GM10248 (cell line): ENCODE measurements at regions not wholly inside any gene's neighbourhood (a gene's known extent, or its start where the extent isn't known, plus 50 kb on each side); places are given as distances from the start of the nearest gene placed in this dataset.

ENCODE experiments used
- CTCF ChIA-PET: fragments of 300-600 bp; sonication (Branson Sonifier 250); formaldehyde crosslinking; extraction: SDS; loops from one replicate; lab custom pipeline; 2021; ENCODE audit warnings: antibody characterized with exemption; lab: Yijun Ruan, JAX
- POLR2A ChIA-PET: fragments of 350-650 bp; sonication (Branson Sonifier 250); formaldehyde crosslinking; extraction: SDS; loops from one replicate; lab custom pipeline; 2020; ENCODE audit warnings: antibody characterized with exemption; lab: Yijun Ruan, JAX
- DNase-seq: peaks from one replicate; pipeline ENCODE4 v3.0.0; 2012; ENCODE audit errors: extremely low spot score
- CTCF ChIP-seq: IDR thresholded peaks from 2 replicates; pipeline ENCODE4 v1.5.1; 2012; ENCODE audit warnings: mild to moderate bottlenecking, low read depth; ENCODE audit errors: extremely low read depth, missing control alignments, control extremely low read depth

GRCh38 chr18:8893628-8894231 lies 188.4 kb downstream of the MTCL1 start:
- ChIA-PET CTCF (no interaction called here), POLR2A (no interaction called here)
- no peak for DNase-seq
- no peak for TF ChIP-seq CTCF

GRCh38 chr18:8894823-8895222 lies 189.5 kb downstream of the MTCL1 start:
- no peak for DNase-seq
- ChIA-PET POLR2A (no interaction called here), CTCF (no interaction called here)
- TF ChIP-seq CTCF = no peak

- ChIA-PET CTCF (no interaction called here), POLR2A (no interaction called here)
- no peak for DNase-seq
- no peak for TF ChIP-seq CTCF
Measured at GRCh38 chr18:8895341-8895740, 190.0 kb downstream of the MTCL1 start.

GRCh38 chr18:8895987-8896619 lies 190.7 kb downstream of the MTCL1 start:
- CTCF ChIA-PET = no interaction called here
- POLR2A ChIA-PET = no interaction called here
- no peak for TF ChIP-seq CTCF
- DNase-seq = no peak

- DNase-seq = no peak
- ChIA-PET POLR2A (no interaction called here), CTCF (no interaction called here)
- no peak for TF ChIP-seq CTCF
Measured at GRCh38 chr18:8899000-8899399, 193.6 kb downstream of the MTCL1 start.

GRCh38 chr18:8900552-8900951 lies 195.2 kb downstream of the MTCL1 start:
- ChIA-PET POLR2A (no interaction called here), CTCF (interaction anchor here (1.0 to 2.2 kb wide), 2 partner anchors 10 to 22 kb away, joined by 3 to 8 read pairs; no protein-coding TSS in a partner anchor)
- DNase-seq = no peak
- no peak for TF ChIP-seq CTCF
